H1 (cell line): ENCODE measurements at regions not wholly inside any gene's neighbourhood (a gene's known extent, or its start where the extent isn't known, plus 50 kb on each side); places are given as distances from the start of the nearest gene placed in this dataset.

Source experiments
- CTCF ChIA-PET: fragments of 300-600 bp; sonication (Branson Sonifier 250); formaldehyde crosslinking; loops from one replicate; lab custom pipeline; 2021; ENCODE audit not compliant: partially characterized antibody; lab: Charles Lee
- POLR2A ChIA-PET: fragments of 300-600 bp; sonication (Branson Sonifier 250); formaldehyde crosslinking; loops from one replicate; lab custom pipeline; 2021; ENCODE audit warnings: inconsistent platforms; ENCODE audit not compliant: partially characterized antibody; lab: Charles Lee
- DNase-seq, 2 experiments: peaks; one replicate each; pipeline versions ENCODE4 v3.0.0 to v3.0.0-alpha.2; 2010 to 2022; ENCODE audit warnings: low spot score in 2 of 2, low read depth in 1 of 2, mixed read lengths in 1 of 2
- FAIRE-seq: peaks from 2 replicates; lab custom pipeline; 2011; peaks lifted over from hg19 to GRCh38; lab: Jason Lieb, UNC
- H2AFZ ChIP-seq: 2 replicates; pipeline ENCODE4 v1.8.1; 2012; ENCODE audit warnings: low read length, inconsistent platforms
- H2AK5ac ChIP-seq: 2 replicates; pipeline ENCODE4 v1.6.1; 2013; ENCODE audit warnings: low read depth, low read length
- H2BK120ac ChIP-seq: replicated peaks from 2 replicates; pipeline ENCODE3; 2013; ENCODE audit warnings: low read depth, low read length, inconsistent platforms
- H2BK12ac ChIP-seq: 2 replicates; pipeline ENCODE4 v1.6.1; 2013; ENCODE audit warnings: low read depth, low read length
- H2BK15ac ChIP-seq: 2 replicates; pipeline ENCODE4 v1.6.1; 2013; ENCODE audit warnings: low read length
- H2BK20ac ChIP-seq: 2 replicates; pipeline ENCODE4 v1.6.1; 2013; ENCODE audit warnings: low read length
- H2BK5ac ChIP-seq: 2 replicates; pipeline ENCODE4 v1.6.1; 2013; ENCODE audit warnings: low read depth, low read length
- H3K14ac ChIP-seq: 2 replicates; pipeline ENCODE4 v1.6.1; 2013; ENCODE audit warnings: inconsistent platforms; ENCODE audit not compliant: insufficient read length
- H3K18ac ChIP-seq: 2 replicates; pipeline ENCODE4 v1.6.1; 2013; ENCODE audit warnings: low read length; ENCODE audit errors: extremely low read depth
- H3K23ac ChIP-seq: 2 replicates; pipeline ENCODE4 v1.6.1; 2013; ENCODE audit warnings: inconsistent platforms; ENCODE audit not compliant: insufficient read length
- H3K23me2 ChIP-seq: 2 replicates; pipeline ENCODE4 v1.6.1; 2013; ENCODE audit warnings: low read depth, low read length
- H3K27ac ChIP-seq: 2 replicates; pipeline ENCODE4 v1.6.1; 2011; ENCODE audit warnings: low read depth, low read length, inconsistent platforms
- H3K27me3 ChIP-seq, 4 experiments: replicated peaks in 1 of 4; 1 replicate in 1 of 4; 2 replicates in 3 of 4; pipeline versions ENCODE4 v1.6.1 to v1.8.1; 2011 to 2013; ENCODE audit warnings: low read length in 3 of 4, mild to moderate bottlenecking in 3 of 4, inconsistent platforms in 2 of 4, mixed read lengths in 2 of 4, moderate library complexity in 1 of 4; ENCODE audit not compliant: control insufficient read depth in 3 of 4, insufficient read depth in 3 of 4; ENCODE audit errors: extremely low read depth in 1 of 4
- H3K36me3 ChIP-seq, 4 experiments: 2 replicates each; pipeline versions ENCODE4 v1.6.1 to v1.8.1; 2011 to 2013; ENCODE audit warnings: mild to moderate bottlenecking in 4 of 4, low read length in 3 of 4, moderate library complexity in 2 of 4, control low read depth in 1 of 4, inconsistent platforms in 1 of 4; ENCODE audit not compliant: insufficient read depth in 4 of 4, control insufficient read depth in 2 of 4
- H3K4ac ChIP-seq: replicated peaks from 2 replicates; pipeline ENCODE3; 2013; ENCODE audit warnings: low read length, low read depth, mixed read lengths, inconsistent platforms; ENCODE audit not compliant: insufficient read length
- H3K4me1 ChIP-seq, 4 experiments: replicated peaks in 1 of 4; 1 replicate in 1 of 4; 2 replicates in 3 of 4; pipeline versions ENCODE4 v1.6.1 to v1.8.1; 2011 to 2013; ENCODE audit warnings: low read length in 3 of 4, inconsistent platforms in 2 of 4, mixed read lengths in 1 of 4; ENCODE audit not compliant: insufficient read depth in 4 of 4, control insufficient read depth in 3 of 4
- H3K4me2 ChIP-seq, 2 experiments: 2 replicates each; pipeline versions ENCODE4 v1.6.1 to v1.8.1; 2011 to 2013; ENCODE audit warnings: low read depth in 2 of 2, low read length in 2 of 2, control low read depth in 1 of 2, inconsistent platforms in 1 of 2, mild to moderate bottlenecking in 1 of 2; ENCODE audit not compliant: insufficient read depth in 1 of 2
- H3K4me3 ChIP-seq, 4 experiments: fragments of 200-600, 300-600 bp in 1 of 4; sonication (generic), shearing (Covaris generic), sonication (Bioruptor Twin) in 1 of 4; 2 replicates each; pipeline versions ENCODE4 v1.5.1 to v1.8.1; 2011 to 2016; ENCODE audit warnings: low read length in 4 of 4, low read depth in 3 of 4, control low read depth in 2 of 4, inconsistent platforms in 2 of 4, mild to moderate bottlenecking in 2 of 4, mixed read lengths in 1 of 4, moderate library complexity in 1 of 4; ENCODE audit not compliant: insufficient read depth in 2 of 4; ENCODE audit errors: extremely low read depth in 1 of 4
- H3K56ac ChIP-seq: replicated peaks from 2 replicates; pipeline ENCODE3; 2013; ENCODE audit warnings: low read depth, mild to moderate bottlenecking, mixed read lengths, low read length, inconsistent platforms; ENCODE audit not compliant: insufficient read length
- H3K79me1 ChIP-seq: 2 replicates; pipeline ENCODE4 v1.6.1; 2013; ENCODE audit warnings: low read depth, low read length, control low read depth
- H3K79me2 ChIP-seq, 2 experiments: 2 replicates each; pipeline versions ENCODE4 v1.6.1 to v1.8.1; 2012 to 2013; ENCODE audit warnings: low read length in 2 of 2, mild to moderate bottlenecking in 2 of 2, inconsistent platforms in 1 of 2; ENCODE audit not compliant: insufficient read depth in 2 of 2, control insufficient read depth in 1 of 2
- H3K9ac ChIP-seq, 4 experiments: replicated peaks in 1 of 4; 1 replicate in 1 of 4; 2 replicates in 3 of 4; pipeline versions ENCODE4 v1.6.1 to v1.8.1; 2011 to 2013; ENCODE audit warnings: low read depth in 3 of 4, low read length in 3 of 4, control low read depth in 2 of 4, mild to moderate bottlenecking in 2 of 4, moderate library complexity in 2 of 4, inconsistent platforms in 1 of 4; ENCODE audit errors: extremely low read depth in 1 of 4
- H3K9me3 ChIP-seq, 2 experiments: 2 replicates each; pipeline versions ENCODE4 v1.6.1 to v1.8.1; 2012 to 2013; ENCODE audit warnings: mild to moderate bottlenecking in 2 of 2, moderate library complexity in 2 of 2, control low read depth in 1 of 2, inconsistent platforms in 1 of 2, low read depth in 1 of 2, low read length in 1 of 2, mixed read lengths in 1 of 2; ENCODE audit not compliant: insufficient read depth in 2 of 2
- H4K20me1 ChIP-seq, 2 experiments: replicated peaks in 1 of 2; 2 replicates each; pipeline versions ENCODE3 to v1.8.1; 2011 to 2013; ENCODE audit warnings: inconsistent platforms in 2 of 2, low read length in 2 of 2, mild to moderate bottlenecking in 1 of 2; ENCODE audit not compliant: insufficient read depth in 2 of 2, control insufficient read depth in 1 of 2
- H4K5ac ChIP-seq: 2 replicates; pipeline ENCODE4 v1.6.1; 2013; ENCODE audit warnings: low read length, low read depth, mixed read lengths, inconsistent platforms; ENCODE audit not compliant: insufficient read length
- H4K8ac ChIP-seq: 2 replicates; pipeline ENCODE4 v1.8.0; 2013; ENCODE audit warnings: mild to moderate bottlenecking, moderate library complexity, low read length, inconsistent platforms; ENCODE audit not compliant: insufficient read depth; ENCODE audit errors: extremely low read depth
- H4K91ac ChIP-seq: replicated peaks from 2 replicates; pipeline ENCODE3; 2013; ENCODE audit warnings: low read length, mixed read lengths, inconsistent platforms; ENCODE audit not compliant: insufficient read length
- BRCA1 ChIP-seq: IDR thresholded peaks from 2 replicates; pipeline ENCODE4 v1.6.1; 2012; ENCODE audit warnings: low read depth, low read length, improper control_type of control experiment
- CHD2 ChIP-seq: IDR thresholded peaks from 2 replicates; pipeline ENCODE4 v1.6.1; 2012; ENCODE audit warnings: low read length, improper control_type of control experiment
- GABPA ChIP-seq: IDR thresholded peaks from 2 replicates; pipeline ENCODE4 v1.6.1; 2011; ENCODE audit warnings: mild to moderate bottlenecking, low read length, moderate library complexity, borderline replicate concordance; ENCODE audit not compliant: insufficient read depth
- GTF2F1 ChIP-seq: IDR thresholded peaks from 2 replicates; pipeline ENCODE4 v1.6.1; 2012; ENCODE audit warnings: low read depth, low read length, improper control_type of control experiment, borderline replicate concordance
- RNF2 ChIP-seq: fragments of 200-900, 300-1000 bp; sonication (generic); IDR thresholded peaks from 2 replicates; pipeline ENCODE4 v1.7.1; 2016; ENCODE audit warnings: borderline replicate concordance, low read depth, mild to moderate bottlenecking, antibody characterized with exemption, low read length; ENCODE audit not compliant: poor library complexity, severe bottlenecking; ENCODE audit errors: missing control alignments
- SUZ12 ChIP-seq: fragments of 200-600 bp; sonication (generic); IDR thresholded peaks from 2 replicates; pipeline ENCODE4 v1.6.1; 2012; ENCODE audit warnings: mild to moderate bottlenecking, inconsistent platforms, low read length, moderate library complexity, mixed read lengths
- TCF12 ChIP-seq: IDR thresholded peaks from 2 replicates; pipeline ENCODE4 v1.6.1; 2011; ENCODE audit warnings: low read depth, mild to moderate bottlenecking, low read length
- ZNF274 ChIP-seq: IDR thresholded peaks from 2 replicates; pipeline ENCODE4 v1.7.0; 2012; ENCODE audit warnings: low read length, borderline replicate concordance; ENCODE audit errors: extremely low read depth
- WGBS, 2 experiments: shearing (Covaris generic) in 1 of 2; methylation state at CpG; one replicate each; pipeline versions ENCODE4 v1.1.6 to v1.1.7; 2013 to 2015; ENCODE audit warnings: low lambda C conversion rate in 2 of 2, mixed read lengths in 2 of 2, inconsistent platforms in 1 of 2, low coverage in 1 of 2, missing lambda C conversion rate in 1 of 2; ENCODE audit not compliant: insufficient replicate concordance in 2 of 2, insufficient coverage in 1 of 2, insufficient read length in 1 of 2; ENCODE audit errors: extremely low coverage in 1 of 2, missing lambda C conversion rate in 1 of 2; 5-methylcytosine and 5-hydroxymethylcytosine counted together
- TF ChIP-seq, protein P1 (sequence below): IDR thresholded peaks from 2 replicates; pipeline ENCODE4 v1.6.1; 2011; ENCODE audit warnings: low read depth, mild to moderate bottlenecking, low read length; ENCODE audit not compliant: insufficient read depth

GRCh38 chr9:75687359-75687953, 203.0 kb upstream of the PCSK5 start:
- H4K20me1 ChIP-seq: no peaks in the 10 kb centered on the region
- H2BK20ac ChIP-seq: no peak overlapping the region
- no peak overlapping the region for H4K5ac ChIP-seq
- no peaks in the 10 kb centered on the region for H3K9me3 ChIP-seq
- POLR2A ChIA-PET: no interaction called here
- H2BK5ac ChIP-seq: no peak overlapping the region
- no peak overlapping the region for H3K14ac ChIP-seq
- TF ChIP-seq, protein P1, sequence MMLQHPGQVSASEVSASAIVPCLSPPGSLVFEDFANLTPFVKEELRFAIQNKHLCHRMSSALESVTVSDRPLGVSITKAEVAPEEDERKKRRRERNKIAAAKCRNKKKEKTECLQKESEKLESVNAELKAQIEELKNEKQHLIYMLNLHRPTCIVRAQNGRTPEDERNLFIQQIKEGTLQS: no peak
- TF ChIP-seq CHD2: no peak
- no peak for TF ChIP-seq GABPA
- TF ChIP-seq TCF12: no peak
- no peak for TF ChIP-seq SUZ12
- no peak for TF ChIP-seq BRCA1
- TF ChIP-seq ZNF274: no peak
- TF ChIP-seq GTF2F1: no peak
- no peak for TF ChIP-seq RNF2
- no peak overlapping the region for H2AK5ac ChIP-seq
- H4K91ac ChIP-seq: no peak overlapping the region
- no peak overlapping the region for H3K18ac ChIP-seq
- H3K9ac ChIP-seq: no peak overlapping the region
- FAIRE-seq (no peak), DNase-seq (no peak)
- H3K79me1 ChIP-seq: no peaks in the 10 kb centered on the region
- no peak overlapping the region for H2AFZ ChIP-seq
- H3K4me2 ChIP-seq: no peak overlapping the region
- no peaks in the 10 kb centered on the region for H3K36me3 ChIP-seq
- H3K79me2 ChIP-seq: no peaks in the 10 kb centered on the region
- no peaks in the 10 kb centered on the region for H3K27me3 ChIP-seq
- H2BK15ac ChIP-seq: no peak overlapping the region
- H3K4me3 ChIP-seq: no peak overlapping the region
- WGBS, 2 experiments: 68% methylated on average over 2 of the region's 2 CpGs; no CpG with 5 or more reads in 1 of the 2 experiments
- H3K4ac ChIP-seq: no peak overlapping the region
- CTCF ChIA-PET: no interaction called here
- H3K4me1 ChIP-seq: no peaks in the 10 kb centered on the region
- no peak overlapping the region for H3K56ac ChIP-seq
- no peak overlapping the region for H3K27ac ChIP-seq
- no peak overlapping the region for H4K8ac ChIP-seq
- no peak overlapping the region for H2BK12ac ChIP-seq
- no peak overlapping the region for H2BK120ac ChIP-seq
- H3K23ac ChIP-seq: no peak overlapping the region
- H3K23me2 ChIP-seq: no peaks in the 10 kb centered on the region; the same call in 1 of the 2 replicates
